Neural cell (in vitro differentiated cells): ENCODE measurements at regions not wholly inside any gene's neighbourhood (a gene's known extent, or its start where the extent isn't known, plus 50 kb on each side); places are given as distances from the start of the nearest gene placed in this dataset.

Source experiments
- H2AFZ ChIP-seq: fragments of 200-600, 300-800 bp; sonication (generic), shearing (Covaris generic); 2 replicates; pipeline ENCODE4 v1.6.0; 2014; ENCODE audit warnings: low read depth, mild to moderate bottlenecking, antibody characterized with exemption, low read length, moderate library complexity
- H3F3A ChIP-seq: fragments of 200-600 bp; shearing (Covaris generic); 2 replicates; pipeline ENCODE4 v1.6.1; 2016; ENCODE audit warnings: mild to moderate bottlenecking, moderate library complexity, mixed read lengths, antibody characterized with exemption, low read length; ENCODE audit not compliant: insufficient read depth, poor library complexity, severe bottlenecking
- H3K27ac ChIP-seq: fragments of 200-600, 300-800 bp; sonication (generic), shearing (Covaris generic); 2 replicates; pipeline ENCODE4 v1.5.1; 2014; ENCODE audit warnings: mild to moderate bottlenecking, low read length, moderate library complexity
- H3K27me3 ChIP-seq: fragments of 300-800, 200-600 bp; sonication (generic), shearing (Covaris generic); 2 replicates; pipeline ENCODE4 v1.6.0; 2014; ENCODE audit warnings: mild to moderate bottlenecking, low read depth, low read length, moderate library complexity; ENCODE audit not compliant: insufficient read depth
- H3K36me3 ChIP-seq: fragments of 300-800, 200-600 bp; sonication (generic), shearing (Covaris generic); 2 replicates; pipeline ENCODE4 v1.5.1; 2014; ENCODE audit warnings: mild to moderate bottlenecking, antibody characterized with exemption, low read length, moderate library complexity; ENCODE audit not compliant: insufficient read depth
- H3K4me2 ChIP-seq: fragments of 300-800, 200-600 bp; sonication (generic), shearing (Covaris generic); 2 replicates; pipeline ENCODE4 v1.6.0; 2014; ENCODE audit warnings: mild to moderate bottlenecking, low read length
- H3K4me3 ChIP-seq: fragments of 300-800, 200-600 bp; sonication (generic), shearing (Covaris generic); 2 replicates; pipeline ENCODE4 v1.5.1; 2014; ENCODE audit warnings: mild to moderate bottlenecking, low read length, moderate library complexity
- H3K79me2 ChIP-seq: fragments of 200-600 bp; shearing (Covaris generic); replicated peaks from 2 replicates; pipeline ENCODE4 v1.6.0; 2014; ENCODE audit warnings: mild to moderate bottlenecking, low read length, moderate library complexity; ENCODE audit not compliant: insufficient read depth
- H3K9ac ChIP-seq: fragments of 300-800, 200-600 bp; sonication (generic), shearing (Covaris generic); 2 replicates; pipeline ENCODE4 v1.6.1; 2016; ENCODE audit warnings: mild to moderate bottlenecking, low read length, mixed read lengths
- H3K9me2 ChIP-seq: fragments of 200-600 bp; shearing (Covaris generic); 2 replicates; pipeline ENCODE4 v1.6.1; 2016; ENCODE audit warnings: mild to moderate bottlenecking, low read length, mixed read lengths; ENCODE audit not compliant: insufficient read depth
- H3K9me3 ChIP-seq: fragments of 200-600, 300-800 bp; sonication (generic), shearing (Covaris generic); 2 replicates; pipeline ENCODE4 v1.6.1; 2016; ENCODE audit warnings: mild to moderate bottlenecking, mixed run types, low read length, moderate library complexity, mixed read lengths
- H4K20me1 ChIP-seq: fragments of 200-600 bp; shearing (Covaris generic); 2 replicates; pipeline ENCODE4 v1.6.1; 2016; ENCODE audit warnings: mild to moderate bottlenecking, mixed run types; ENCODE audit not compliant: insufficient read depth
- EP300 ChIP-seq: fragments of 450-650 bp; conservative IDR thresholded peaks from 2 replicates; pipeline ENCODE4 v1.6.1; 2014; ENCODE audit warnings: antibody characterized with exemption, mild to moderate bottlenecking, moderate library complexity; ENCODE audit not compliant: poor library complexity, severe bottlenecking
- EZH2 ChIP-seq: fragments of 200-600, 300-800 bp; shearing (Covaris generic), sonication (generic); IDR thresholded peaks from 2 replicates; pipeline ENCODE4 v1.6.1; 2014; ENCODE audit warnings: antibody characterized with exemption, low read length, borderline replicate concordance, mild to moderate bottlenecking; ENCODE audit not compliant: insufficient read depth, poor library complexity, severe bottlenecking
- MXI1 ChIP-seq: fragments of 450-650 bp; conservative IDR thresholded peaks from 2 replicates; pipeline ENCODE4 v1.6.1; 2014; ENCODE audit warnings: antibody characterized with exemption, mild to moderate bottlenecking; ENCODE audit not compliant: poor library complexity, severe bottlenecking
- POLR2AphosphoS5 ChIP-seq: IDR thresholded peaks from 2 replicates; pipeline ENCODE4 v1.6.1; 2012
- RAD21 ChIP-seq: fragments of 450-650 bp; conservative IDR thresholded peaks from 2 replicates; pipeline ENCODE4 v1.6.1; 2014; ENCODE audit warnings: antibody characterized with exemption, mild to moderate bottlenecking, moderate library complexity
- SMC3 ChIP-seq: fragments of 450-650 bp; conservative IDR thresholded peaks from 2 replicates; pipeline ENCODE4 v1.6.1; 2014; ENCODE audit warnings: antibody characterized with exemption, mild to moderate bottlenecking, moderate library complexity; ENCODE audit not compliant: poor library complexity
- TAF1 ChIP-seq: IDR thresholded peaks from 2 replicates; pipeline ENCODE4 v1.6.1; 2012; ENCODE audit warnings: low read depth
- TF ChIP-seq, protein P1 (sequence below): fragments of 450-650 bp; IDR thresholded peaks from 2 replicates; pipeline ENCODE4 v1.5.1; 2014; ENCODE audit warnings: antibody characterized with exemption, mild to moderate bottlenecking, moderate library complexity; ENCODE audit not compliant: poor library complexity, severe bottlenecking
- TF ChIP-seq, protein P2 (sequence below): IDR thresholded peaks from 2 replicates; pipeline ENCODE4 v1.6.1; 2012; ENCODE audit warnings: borderline replicate concordance

DNA sequence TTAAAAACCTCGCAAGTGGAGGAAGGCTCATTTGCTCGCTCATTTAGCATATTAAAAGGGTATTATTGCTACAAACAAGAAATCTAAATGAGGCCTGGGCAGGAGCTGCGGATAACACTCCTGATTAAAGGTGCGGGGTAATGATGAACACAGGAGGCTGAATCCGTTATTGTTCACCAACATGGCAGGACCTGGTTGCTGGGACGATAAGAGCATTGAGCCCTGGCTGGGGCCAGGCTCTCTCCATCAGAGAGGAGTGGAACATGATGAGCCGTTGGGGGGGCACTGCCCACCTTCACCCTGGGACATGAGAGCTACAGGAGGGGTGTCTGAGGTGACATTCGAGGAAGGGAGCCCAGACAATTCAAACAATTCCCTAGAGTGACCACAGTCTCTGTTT, 211.7 kb downstream of the NXPE2 start:
- Histone ChIP-seq H3K9me3 (peaks cover 3% of the 10 kb centered on the region), H3K27me3 (peaks cover 76% of the 10 kb centered on the region), H3F3A (no peaks in the 10 kb centered on the region), H3K36me3 (no peaks in the 10 kb centered on the region), H3K9me2 (no peaks in the 10 kb centered on the region), H3K4me2 (no peak overlapping the region), H3K4me3 (no peak overlapping the region), H3K9ac (no peak overlapping the region), H2AFZ (no peak overlapping the region), H3K79me2 (no peaks in the 10 kb centered on the region), H4K20me1 (no peaks in the 10 kb centered on the region), H3K27ac (no peak overlapping the region)
- TF ChIP-seq, protein P1, sequence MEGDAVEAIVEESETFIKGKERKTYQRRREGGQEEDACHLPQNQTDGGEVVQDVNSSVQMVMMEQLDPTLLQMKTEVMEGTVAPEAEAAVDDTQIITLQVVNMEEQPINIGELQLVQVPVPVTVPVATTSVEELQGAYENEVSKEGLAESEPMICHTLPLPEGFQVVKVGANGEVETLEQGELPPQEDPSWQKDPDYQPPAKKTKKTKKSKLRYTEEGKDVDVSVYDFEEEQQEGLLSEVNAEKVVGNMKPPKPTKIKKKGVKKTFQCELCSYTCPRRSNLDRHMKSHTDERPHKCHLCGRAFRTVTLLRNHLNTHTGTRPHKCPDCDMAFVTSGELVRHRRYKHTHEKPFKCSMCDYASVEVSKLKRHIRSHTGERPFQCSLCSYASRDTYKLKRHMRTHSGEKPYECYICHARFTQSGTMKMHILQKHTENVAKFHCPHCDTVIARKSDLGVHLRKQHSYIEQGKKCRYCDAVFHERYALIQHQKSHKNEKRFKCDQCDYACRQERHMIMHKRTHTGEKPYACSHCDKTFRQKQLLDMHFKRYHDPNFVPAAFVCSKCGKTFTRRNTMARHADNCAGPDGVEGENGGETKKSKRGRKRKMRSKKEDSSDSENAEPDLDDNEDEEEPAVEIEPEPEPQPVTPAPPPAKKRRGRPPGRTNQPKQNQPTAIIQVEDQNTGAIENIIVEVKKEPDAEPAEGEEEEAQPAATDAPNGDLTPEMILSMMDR: no peak
- TF ChIP-seq POLR2AphosphoS5 (no peak), RAD21 (no peak), MXI1 (no peak), SMC3 (no peak), TAF1 (no peak), EP300 (no peak), EZH2 (no peak)
- TF ChIP-seq, protein P2, sequence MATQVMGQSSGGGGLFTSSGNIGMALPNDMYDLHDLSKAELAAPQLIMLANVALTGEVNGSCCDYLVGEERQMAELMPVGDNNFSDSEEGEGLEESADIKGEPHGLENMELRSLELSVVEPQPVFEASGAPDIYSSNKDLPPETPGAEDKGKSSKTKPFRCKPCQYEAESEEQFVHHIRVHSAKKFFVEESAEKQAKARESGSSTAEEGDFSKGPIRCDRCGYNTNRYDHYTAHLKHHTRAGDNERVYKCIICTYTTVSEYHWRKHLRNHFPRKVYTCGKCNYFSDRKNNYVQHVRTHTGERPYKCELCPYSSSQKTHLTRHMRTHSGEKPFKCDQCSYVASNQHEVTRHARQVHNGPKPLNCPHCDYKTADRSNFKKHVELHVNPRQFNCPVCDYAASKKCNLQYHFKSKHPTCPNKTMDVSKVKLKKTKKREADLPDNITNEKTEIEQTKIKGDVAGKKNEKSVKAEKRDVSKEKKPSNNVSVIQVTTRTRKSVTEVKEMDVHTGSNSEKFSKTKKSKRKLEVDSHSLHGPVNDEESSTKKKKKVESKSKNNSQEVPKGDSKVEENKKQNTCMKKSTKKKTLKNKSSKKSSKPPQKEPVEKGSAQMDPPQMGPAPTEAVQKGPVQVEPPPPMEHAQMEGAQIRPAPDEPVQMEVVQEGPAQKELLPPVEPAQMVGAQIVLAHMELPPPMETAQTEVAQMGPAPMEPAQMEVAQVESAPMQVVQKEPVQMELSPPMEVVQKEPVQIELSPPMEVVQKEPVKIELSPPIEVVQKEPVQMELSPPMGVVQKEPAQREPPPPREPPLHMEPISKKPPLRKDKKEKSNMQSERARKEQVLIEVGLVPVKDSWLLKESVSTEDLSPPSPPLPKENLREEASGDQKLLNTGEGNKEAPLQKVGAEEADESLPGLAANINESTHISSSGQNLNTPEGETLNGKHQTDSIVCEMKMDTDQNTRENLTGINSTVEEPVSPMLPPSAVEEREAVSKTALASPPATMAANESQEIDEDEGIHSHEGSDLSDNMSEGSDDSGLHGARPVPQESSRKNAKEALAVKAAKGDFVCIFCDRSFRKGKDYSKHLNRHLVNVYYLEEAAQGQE: no peak

DNA sequence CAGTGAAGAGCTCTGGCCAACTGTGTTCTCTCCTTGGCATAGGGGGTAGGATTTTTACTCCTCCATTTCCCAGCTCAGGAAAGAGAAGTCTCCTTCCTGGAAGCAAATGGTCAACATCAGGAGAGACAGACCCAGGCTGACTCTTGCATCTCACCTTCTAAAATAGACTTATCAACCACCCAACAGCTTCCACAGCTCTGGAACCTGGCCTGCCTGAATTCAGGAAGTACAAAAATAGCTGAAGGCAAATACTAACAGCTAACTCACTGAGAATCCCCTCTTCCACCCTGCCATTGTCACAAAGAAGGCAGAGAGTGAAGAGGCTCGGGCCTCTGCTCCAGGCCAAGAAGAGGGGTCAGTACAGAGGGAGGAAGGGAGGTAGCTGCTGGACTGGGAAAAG, 213.6 kb downstream of the NXPE2 start:
- Histone ChIP-seq H3K27me3 (peaks cover 81% of the 10 kb centered on the region), H3K4me2 (no peak overlapping the region), H3K79me2 (no peaks in the 10 kb centered on the region), H3K9me2 (no peaks in the 10 kb centered on the region), H3K27ac (no peak overlapping the region), H3K9me3 (peaks cover 3% of the 10 kb centered on the region), H3F3A (no peaks in the 10 kb centered on the region), H4K20me1 (no peaks in the 10 kb centered on the region), H2AFZ (no peak overlapping the region), H3K36me3 (no peaks in the 10 kb centered on the region), H3K9ac (no peak overlapping the region), H3K4me3 (no peak overlapping the region)
- TF ChIP-seq SMC3: no peak
- no peak for TF ChIP-seq MXI1
- no peak for TF ChIP-seq POLR2AphosphoS5
- TF ChIP-seq, protein P2: no peak
- TF ChIP-seq, protein P1: no peak
- TF ChIP-seq EZH2: no peak
- TF ChIP-seq TAF1: no peak
- TF ChIP-seq EP300: no peak
- no peak for TF ChIP-seq RAD21
